ENCODE measurements at regions not wholly inside any gene's neighbourhood (a gene's known extent, or its start where the extent isn't known, plus 50 kb on each side); places are given as distances from the start of the nearest gene placed in this dataset.

GRCh38 chrY:7470037-7470436, 558.5 kb upstream of the AMELY start:
- TF ChIP-seq POLR2A (IDR thresholded peaks at IDR 0.05): no peak
- TF ChIP-seq, protein P1, sequence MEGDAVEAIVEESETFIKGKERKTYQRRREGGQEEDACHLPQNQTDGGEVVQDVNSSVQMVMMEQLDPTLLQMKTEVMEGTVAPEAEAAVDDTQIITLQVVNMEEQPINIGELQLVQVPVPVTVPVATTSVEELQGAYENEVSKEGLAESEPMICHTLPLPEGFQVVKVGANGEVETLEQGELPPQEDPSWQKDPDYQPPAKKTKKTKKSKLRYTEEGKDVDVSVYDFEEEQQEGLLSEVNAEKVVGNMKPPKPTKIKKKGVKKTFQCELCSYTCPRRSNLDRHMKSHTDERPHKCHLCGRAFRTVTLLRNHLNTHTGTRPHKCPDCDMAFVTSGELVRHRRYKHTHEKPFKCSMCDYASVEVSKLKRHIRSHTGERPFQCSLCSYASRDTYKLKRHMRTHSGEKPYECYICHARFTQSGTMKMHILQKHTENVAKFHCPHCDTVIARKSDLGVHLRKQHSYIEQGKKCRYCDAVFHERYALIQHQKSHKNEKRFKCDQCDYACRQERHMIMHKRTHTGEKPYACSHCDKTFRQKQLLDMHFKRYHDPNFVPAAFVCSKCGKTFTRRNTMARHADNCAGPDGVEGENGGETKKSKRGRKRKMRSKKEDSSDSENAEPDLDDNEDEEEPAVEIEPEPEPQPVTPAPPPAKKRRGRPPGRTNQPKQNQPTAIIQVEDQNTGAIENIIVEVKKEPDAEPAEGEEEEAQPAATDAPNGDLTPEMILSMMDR (IDR thresholded peaks at IDR 0.05): no peak
- no peak overlapping the region for H3K4me3 ChIP-seq (ENCODE audit: low read depth, poor library complexity, severe bottlenecking)
- no peak for DNase-seq (ENCODE audit: low spot score in 2 of 2)
- intact Hi-C loops (cut with DNase I; ENCODE audit: low total_unique reads): no loop called here

DNA sequence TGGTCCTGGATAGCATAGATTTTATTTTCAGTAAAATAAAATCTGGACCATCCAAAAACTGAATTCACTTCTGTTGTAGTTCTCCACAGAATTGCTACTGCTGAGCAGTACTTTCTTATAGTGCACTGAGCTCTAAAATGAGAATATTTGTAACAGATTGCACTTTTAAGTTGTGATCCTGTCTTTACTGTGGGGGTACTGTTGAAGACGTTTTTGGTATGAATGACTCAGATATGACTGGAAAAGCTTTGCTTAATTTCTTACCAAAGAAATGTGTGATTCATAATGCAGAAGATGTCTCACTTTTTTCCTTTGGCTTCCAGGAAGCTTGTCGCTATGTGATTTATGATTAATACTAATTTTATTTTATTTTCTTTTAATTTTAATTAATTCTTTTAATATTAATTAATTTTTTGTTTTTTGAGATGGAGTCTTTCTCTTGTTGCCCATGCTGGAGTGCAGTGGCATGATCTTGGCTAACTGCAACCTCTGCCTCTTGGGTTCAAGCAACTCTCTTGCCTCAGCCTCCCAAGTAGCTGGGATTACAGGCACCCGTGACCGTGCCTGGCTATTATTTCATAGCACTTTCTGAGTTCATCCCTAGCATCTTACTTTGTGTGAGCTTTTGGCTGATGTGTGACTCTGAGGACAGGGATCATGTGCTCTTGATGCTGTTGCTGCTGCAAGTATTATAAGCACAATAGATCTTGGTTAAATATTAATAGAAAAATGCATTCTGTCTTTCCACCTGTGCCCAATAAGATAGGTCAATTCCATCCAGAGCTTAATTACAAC, 557.6 kb upstream of the AMELY start:
- H3K4me3 ChIP-seq (ENCODE audit: low read depth, poor library complexity, severe bottlenecking): no peak overlapping the region
- WGBS, 2 donors: 43% methylated on average over 4 of the region's 4 CpGs; no CpG with 5 or more reads in 1 of the 2 donors
- no peak for TF ChIP-seq POLR2A (IDR thresholded peaks at IDR 0.05)
- TF ChIP-seq, protein P1 (IDR thresholded peaks at IDR 0.05): no peak
- DNase-seq (ENCODE audit: low spot score in 2 of 2): no peak
- intact Hi-C loops (cut with DNase I; ENCODE audit: low total_unique reads): no loop called here

GRCh38 chrY:7467796-7468520, 556.4 kb upstream of the AMELY start:
- no peak for DNase-seq (ENCODE audit: low spot score in 2 of 2)
- H3K4me3 ChIP-seq (ENCODE audit: low read depth, poor library complexity, severe bottlenecking): no peak overlapping the region
- intact Hi-C loops (cut with DNase I; ENCODE audit: low total_unique reads): no loop called here
- TF ChIP-seq POLR2A (IDR thresholded peaks at IDR 0.05): no peak
- TF ChIP-seq, protein P1 (IDR thresholded peaks at IDR 0.05): no peak
- WGBS, 2 donors: 84% methylated on average over 3 of the region's 3 CpGs; no CpG with 5 or more reads in 1 of the 2 donors

GRCh38 chrY:7465185-7465621, 553.7 kb upstream of the AMELY start:
- TF ChIP-seq, protein P1 (IDR thresholded peaks at IDR 0.05): no peak
- no peak for TF ChIP-seq POLR2A (IDR thresholded peaks at IDR 0.05)
- intact Hi-C loops (cut with DNase I; ENCODE audit: low total_unique reads): no loop called here
- 38% methylated on average over 6 of the region's 6 CpGs; no CpG with 5 or more reads in 1 of the 2 donors for WGBS, 2 donors
- DNase-seq (ENCODE audit: low spot score in 2 of 2): no peak
- no peak overlapping the region for H3K4me3 ChIP-seq (ENCODE audit: low read depth, poor library complexity, severe bottlenecking)

DNA sequence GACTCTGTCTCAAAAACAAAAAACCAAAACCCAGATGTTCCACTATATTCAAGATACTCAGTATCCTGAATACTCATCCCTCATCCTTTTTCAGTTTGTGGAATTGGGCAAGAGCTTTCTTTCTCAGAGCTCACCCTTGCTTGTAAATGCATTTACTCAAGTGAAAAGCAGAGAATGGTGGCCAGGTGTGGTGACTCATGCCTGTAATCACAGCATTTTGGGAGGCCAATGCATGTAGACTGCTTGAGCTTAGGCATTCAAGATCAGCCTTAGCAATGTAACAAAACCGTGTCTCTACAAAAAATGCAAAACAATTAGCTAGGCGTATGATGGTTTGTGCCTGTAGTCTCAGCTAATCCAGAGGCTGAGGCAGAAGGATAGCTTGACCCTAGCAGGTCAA, 553.2 kb upstream of the AMELY start:
- no peak for TF ChIP-seq POLR2A (IDR thresholded peaks at IDR 0.05)
- TF ChIP-seq, protein P1 (IDR thresholded peaks at IDR 0.05): no peak
- WGBS, 2 donors: 66% methylated on average over 2 of the region's 2 CpGs; no CpG with 5 or more reads in 1 of the 2 donors
- no peak for DNase-seq (ENCODE audit: low spot score in 2 of 2)
- no peak overlapping the region for H3K4me3 ChIP-seq (ENCODE audit: low read depth, poor library complexity, severe bottlenecking)
- intact Hi-C loops (cut with DNase I; ENCODE audit: low total_unique reads): no loop called here
